ENCODE measurements at regions not wholly inside any gene's neighbourhood (a gene's known extent, or its start where the extent isn't known, plus 50 kb on each side); places are given as distances from the start of the nearest gene placed in this dataset.

- H3K36me3 Mint-ChIP-seq, result no peaks in the 10 kb centered on the region
- DNase-seq (ENCODE audit: extremely low spot score, unreplicated experiment), result no peak
- H3K4me3 Mint-ChIP-seq, result no peak overlapping the region
- no peaks in the 10 kb centered on the region for H3K27me3 Mint-ChIP-seq
- no peak for TF ChIP-seq CTCF (conservative IDR thresholded peaks at IDR 0.05)
- H3K4me1 Mint-ChIP-seq (ENCODE audit: unreplicated experiment), result no peaks in the 10 kb centered on the region
- H3K9me3 Mint-ChIP-seq, result no peaks in the 10 kb centered on the region
- H3K27ac Mint-ChIP-seq, result no peak overlapping the region
These were observed 1391.3 kb downstream of the DSC3 start for GRCh38 chr18:29651122-29651680.

GRCh38 chr18:29648891-29649290 is 1393.7 kb downstream of the DSC3 start:
- H3K27ac Mint-ChIP-seq, result no peak overlapping the region
- no peaks in the 10 kb centered on the region for H3K36me3 Mint-ChIP-seq
- DNase-seq (ENCODE audit: extremely low spot score, unreplicated experiment), result no peak
- no peak overlapping the region for H3K4me3 Mint-ChIP-seq
- no peak for TF ChIP-seq CTCF (conservative IDR thresholded peaks at IDR 0.05)
- no peaks in the 10 kb centered on the region for H3K4me1 Mint-ChIP-seq (ENCODE audit: unreplicated experiment)
- no peaks in the 10 kb centered on the region for H3K27me3 Mint-ChIP-seq
- no peaks in the 10 kb centered on the region for H3K9me3 Mint-ChIP-seq

- no peak for DNase-seq (ENCODE audit: extremely low spot score, unreplicated experiment)
- no peaks in the 10 kb centered on the region for H3K27me3 Mint-ChIP-seq
These were observed 1394.8 kb downstream of the DSC3 start for GRCh38 chr18:29647700-29648099.

GRCh38 chr18:29644276-29644675 is 1398.3 kb downstream of the DSC3 start:
- no peaks in the 10 kb centered on the region for H3K4me1 Mint-ChIP-seq (ENCODE audit: unreplicated experiment)
- H3K36me3 Mint-ChIP-seq, result no peaks in the 10 kb centered on the region
- H3K9me3 Mint-ChIP-seq, result no peaks in the 10 kb centered on the region
- DNase-seq (ENCODE audit: extremely low spot score, unreplicated experiment), result no peak
- no peak overlapping the region for H3K4me3 Mint-ChIP-seq
- no peak overlapping the region for H3K27ac Mint-ChIP-seq
- TF ChIP-seq CTCF (conservative IDR thresholded peaks at IDR 0.05), result no peak
- no peaks in the 10 kb centered on the region for H3K27me3 Mint-ChIP-seq

More at GRCh38 chr18:29647700-29648099, 1394.8 kb downstream of the DSC3 start:
- Mint-ChIP-seq H3K4me3 (no peak overlapping the region), H3K9me3 (no peaks in the 10 kb centered on the region), H3K36me3 (no peaks in the 10 kb centered on the region), H3K4me1 (ENCODE audit: unreplicated experiment) (no peaks in the 10 kb centered on the region), H3K27ac (no peak overlapping the region)
- TF ChIP-seq CTCF (conservative IDR thresholded peaks at IDR 0.05), result no peak

GRCh38 chr18:29629493-29630036 is 1413.0 kb downstream of the DSC3 start:
- H3K9me3 Mint-ChIP-seq, result no peaks in the 10 kb centered on the region
- H3K27me3 Mint-ChIP-seq, result no peaks in the 10 kb centered on the region
- no peak for DNase-seq (ENCODE audit: extremely low spot score, unreplicated experiment)
- H3K27ac Mint-ChIP-seq, result no peak overlapping the region
- H3K4me1 Mint-ChIP-seq (ENCODE audit: unreplicated experiment), result no peaks in the 10 kb centered on the region
- H3K4me3 Mint-ChIP-seq, result no peak overlapping the region
- TF ChIP-seq CTCF (conservative IDR thresholded peaks at IDR 0.05), result no peak
- H3K36me3 Mint-ChIP-seq, result no peaks in the 10 kb centered on the region
